ENCODE measurements at regions not wholly inside any gene's neighbourhood (a gene's known extent, or its start where the extent isn't known, plus 50 kb on each side); places are given as distances from the start of the nearest gene placed in this dataset.

- TF ChIP-seq, protein P1, sequence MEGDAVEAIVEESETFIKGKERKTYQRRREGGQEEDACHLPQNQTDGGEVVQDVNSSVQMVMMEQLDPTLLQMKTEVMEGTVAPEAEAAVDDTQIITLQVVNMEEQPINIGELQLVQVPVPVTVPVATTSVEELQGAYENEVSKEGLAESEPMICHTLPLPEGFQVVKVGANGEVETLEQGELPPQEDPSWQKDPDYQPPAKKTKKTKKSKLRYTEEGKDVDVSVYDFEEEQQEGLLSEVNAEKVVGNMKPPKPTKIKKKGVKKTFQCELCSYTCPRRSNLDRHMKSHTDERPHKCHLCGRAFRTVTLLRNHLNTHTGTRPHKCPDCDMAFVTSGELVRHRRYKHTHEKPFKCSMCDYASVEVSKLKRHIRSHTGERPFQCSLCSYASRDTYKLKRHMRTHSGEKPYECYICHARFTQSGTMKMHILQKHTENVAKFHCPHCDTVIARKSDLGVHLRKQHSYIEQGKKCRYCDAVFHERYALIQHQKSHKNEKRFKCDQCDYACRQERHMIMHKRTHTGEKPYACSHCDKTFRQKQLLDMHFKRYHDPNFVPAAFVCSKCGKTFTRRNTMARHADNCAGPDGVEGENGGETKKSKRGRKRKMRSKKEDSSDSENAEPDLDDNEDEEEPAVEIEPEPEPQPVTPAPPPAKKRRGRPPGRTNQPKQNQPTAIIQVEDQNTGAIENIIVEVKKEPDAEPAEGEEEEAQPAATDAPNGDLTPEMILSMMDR (IDR thresholded peaks at IDR 0.05), result no peak
- no peak for TF ChIP-seq EZH2 (IDR thresholded peaks at IDR 0.05; ENCODE audit: borderline replicate concordance, insufficient read depth, low read depth, low read length, poor library complexity, severe bottlenecking)
Observed at GRCh38 chr3:34239287-34239686, 440.9 kb downstream of the PDCD6IP start.
